ENCODE measurements at regions not wholly inside any gene's neighbourhood (a gene's known extent, or its start where the extent isn't known, plus 50 kb on each side); places are given as distances from the start of the nearest gene placed in this dataset.

DNA sequence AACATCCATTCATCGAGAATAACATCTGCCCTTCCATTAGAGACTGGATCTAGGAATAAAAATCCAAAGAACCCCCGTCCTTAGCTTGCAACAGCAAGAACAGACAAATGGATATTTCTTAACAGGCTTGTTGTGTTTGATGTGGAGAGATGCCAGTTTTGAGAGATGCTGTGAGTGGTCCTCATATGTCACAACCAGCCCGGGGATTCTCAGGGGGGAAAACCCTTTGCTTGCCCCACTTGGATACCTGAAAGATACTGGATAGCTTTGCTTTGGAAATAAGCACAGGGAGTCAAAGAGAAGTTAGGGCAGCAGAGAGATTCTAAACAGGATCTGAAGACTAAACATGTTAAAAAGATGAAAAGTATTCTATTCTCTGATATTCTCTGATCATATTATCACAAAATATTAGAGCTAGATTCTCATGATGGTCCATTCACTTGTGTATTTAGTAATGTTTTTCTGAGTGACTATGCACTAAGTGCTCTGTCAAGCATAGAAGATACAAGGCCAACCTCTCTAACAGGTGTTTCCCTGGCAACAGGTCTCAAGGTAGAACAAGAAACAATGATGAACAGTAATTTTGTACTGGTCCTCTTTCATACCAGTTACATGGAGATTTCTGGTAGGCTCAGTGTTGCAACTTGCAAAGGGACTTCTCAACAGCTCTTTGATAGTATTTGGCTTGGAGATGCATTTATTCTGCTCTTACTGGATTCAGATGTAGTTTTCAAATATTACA lies 348.2 kb downstream of the MYCN start:
- no peaks in the 10 kb centered on the region for H3K36me3 ChIP-seq (ENCODE audit: control insufficient read depth in 4 of 4, insufficient read depth in 3 of 4, low read depth in 1 of 4, low read length in 3 of 4)
- no peak overlapping the region for H3K4me3 ChIP-seq (ENCODE audit: low read depth in 1 of 3, low read length in 3 of 3)
- no peaks in the 10 kb centered on the region for H3K4me1 ChIP-seq (ENCODE audit: control insufficient read depth in 4 of 4, insufficient read depth in 4 of 4, low read length in 3 of 4)
- no peaks in the 10 kb centered on the region for H3K9me3 ChIP-seq (ENCODE audit: control insufficient read depth in 4 of 4, low read length in 3 of 4)
- H3K27ac ChIP-seq (ENCODE audit: low read depth in 1 of 2, low read length in 2 of 2): no peak overlapping the region
- H3K9ac ChIP-seq (ENCODE audit: low read depth in 1 of 2, low read length in 2 of 2): no peak overlapping the region
- DNase-seq (ENCODE audit: low spot score): no peak
- no peaks in the 10 kb centered on the region for H3K27me3 ChIP-seq (ENCODE audit: control insufficient read depth in 4 of 4, insufficient read depth in 4 of 4, low read length in 3 of 4)
- 80% methylated on average over 3 of the region's 3 CpGs for WGBS
- no peak for TF ChIP-seq FOXA2 (IDR thresholded peaks at IDR 0.05)
- TF ChIP-seq NR2F2 (IDR thresholded peaks at IDR 0.05): no peak
- no peak for TF ChIP-seq EGR1 (IDR thresholded peaks at IDR 0.05; ENCODE audit: low read depth in 2 of 2)
- TF ChIP-seq FOXA1 (IDR thresholded peaks at IDR 0.05): no peak
- TF ChIP-seq YY1 (IDR thresholded peaks at IDR 0.05): no peak
- TF ChIP-seq, protein P1, sequence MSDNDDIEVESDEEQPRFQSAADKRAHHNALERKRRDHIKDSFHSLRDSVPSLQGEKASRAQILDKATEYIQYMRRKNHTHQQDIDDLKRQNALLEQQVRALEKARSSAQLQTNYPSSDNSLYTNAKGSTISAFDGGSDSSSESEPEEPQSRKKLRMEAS (IDR thresholded peaks at IDR 0.05): no peak
- TF ChIP-seq TAF1 (conservative IDR thresholded peaks at IDR 0.05): no peak

DNA sequence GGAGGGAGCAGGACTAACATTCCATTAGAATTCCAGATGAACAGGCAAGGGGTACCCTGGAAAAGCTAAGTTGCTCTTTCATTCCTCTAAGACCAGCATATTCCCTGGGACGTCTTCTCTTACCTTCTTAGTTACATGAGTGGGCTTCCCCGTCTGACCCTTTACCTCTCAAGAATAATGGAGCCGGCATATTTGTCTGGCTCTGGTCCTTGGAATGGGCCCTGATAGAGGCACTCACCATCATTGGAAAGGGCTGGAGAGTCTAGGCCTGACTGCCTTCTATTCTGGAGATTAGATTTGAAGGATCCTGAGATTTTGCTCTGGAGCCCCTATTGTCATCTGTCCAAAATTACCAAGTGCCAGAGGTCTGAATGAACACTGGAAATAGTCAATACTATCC lies 347.5 kb downstream of the MYCN start:
- Histone ChIP-seq H3K9ac (ENCODE audit: low read depth in 1 of 2, low read length in 2 of 2) (no peak overlapping the region), H3K36me3 (ENCODE audit: control insufficient read depth in 4 of 4, insufficient read depth in 3 of 4, low read depth in 1 of 4, low read length in 3 of 4) (no peaks in the 10 kb centered on the region), H3K4me1 (ENCODE audit: control insufficient read depth in 4 of 4, insufficient read depth in 4 of 4, low read length in 3 of 4) (no peaks in the 10 kb centered on the region), H3K27ac (ENCODE audit: low read depth in 1 of 2, low read length in 2 of 2) (no peak overlapping the region), H3K27me3 (ENCODE audit: control insufficient read depth in 4 of 4, insufficient read depth in 4 of 4, low read length in 3 of 4) (no peaks in the 10 kb centered on the region), H3K9me3 (ENCODE audit: control insufficient read depth in 4 of 4, low read length in 3 of 4) (no peaks in the 10 kb centered on the region), H3K4me3 (ENCODE audit: low read depth in 1 of 3, low read length in 3 of 3) (no peak overlapping the region)
- TF ChIP-seq TAF1 (conservative IDR thresholded peaks at IDR 0.05): no peak
- WGBS: 91% methylated on average over 3 of the region's 3 CpGs
- DNase-seq (ENCODE audit: low spot score): no peak

DNA sequence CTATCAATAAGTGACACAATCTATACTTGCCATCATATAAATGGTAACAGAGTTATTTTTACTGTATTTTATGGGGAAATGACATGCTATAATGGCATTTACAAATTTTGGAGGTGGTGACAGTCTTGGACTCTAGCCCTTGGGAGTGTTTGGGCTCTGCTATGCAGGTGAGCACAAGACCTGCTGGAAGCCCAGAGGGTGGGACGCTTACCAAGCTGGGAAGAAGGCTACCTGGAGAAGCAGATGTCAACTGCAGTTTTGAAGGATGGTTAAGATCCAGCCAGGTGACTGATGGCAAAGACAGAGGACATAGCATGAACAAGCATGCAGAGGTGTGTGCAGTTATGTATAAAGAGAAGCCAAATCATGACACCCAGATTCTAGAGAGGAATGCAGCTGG lies 346.9 kb downstream of the MYCN start:
- Histone ChIP-seq H3K27ac (ENCODE audit: low read depth in 1 of 2, low read length in 2 of 2) (no peak overlapping the region), H3K9me3 (ENCODE audit: control insufficient read depth in 4 of 4, low read length in 3 of 4) (no peaks in the 10 kb centered on the region), H3K36me3 (ENCODE audit: control insufficient read depth in 4 of 4, insufficient read depth in 3 of 4, low read depth in 1 of 4, low read length in 3 of 4) (no peaks in the 10 kb centered on the region), H3K27me3 (ENCODE audit: control insufficient read depth in 4 of 4, insufficient read depth in 4 of 4, low read length in 3 of 4) (no peaks in the 10 kb centered on the region), H3K4me1 (ENCODE audit: control insufficient read depth in 4 of 4, insufficient read depth in 4 of 4, low read length in 3 of 4) (no peaks in the 10 kb centered on the region), H3K4me3 (ENCODE audit: low read depth in 1 of 3, low read length in 3 of 3) (no peak overlapping the region), H3K9ac (ENCODE audit: low read depth in 1 of 2, low read length in 2 of 2) (no peak overlapping the region)
- DNase-seq (ENCODE audit: low spot score): no peak
- TF ChIP-seq HNF4A (conservative IDR thresholded peaks at IDR 0.05) (no peak), JUND (IDR thresholded peaks at IDR 0.05) (no peak), GABPA (IDR thresholded peaks at IDR 0.05 in 1 of 2, conservative IDR thresholded peaks at IDR 0.05 in 1 of 2) (no peak), RXRA (IDR thresholded peaks at IDR 0.05) (no peak), FOXA1 (IDR thresholded peaks at IDR 0.05) (no peak), FOXA2 (IDR thresholded peaks at IDR 0.05) (no peak), NR2F2 (IDR thresholded peaks at IDR 0.05) (no peak), TAF1 (conservative IDR thresholded peaks at IDR 0.05) (no peak), EGR1 (IDR thresholded peaks at IDR 0.05; ENCODE audit: low read depth in 2 of 2) (no peak), SP1 (IDR thresholded peaks at IDR 0.05) (no peak), HNF4G (IDR thresholded peaks at IDR 0.05) (no peak), YY1 (IDR thresholded peaks at IDR 0.05) (no peak), RAD21 (IDR thresholded peaks at IDR 0.05) (no peak)
- TF ChIP-seq, protein P2, sequence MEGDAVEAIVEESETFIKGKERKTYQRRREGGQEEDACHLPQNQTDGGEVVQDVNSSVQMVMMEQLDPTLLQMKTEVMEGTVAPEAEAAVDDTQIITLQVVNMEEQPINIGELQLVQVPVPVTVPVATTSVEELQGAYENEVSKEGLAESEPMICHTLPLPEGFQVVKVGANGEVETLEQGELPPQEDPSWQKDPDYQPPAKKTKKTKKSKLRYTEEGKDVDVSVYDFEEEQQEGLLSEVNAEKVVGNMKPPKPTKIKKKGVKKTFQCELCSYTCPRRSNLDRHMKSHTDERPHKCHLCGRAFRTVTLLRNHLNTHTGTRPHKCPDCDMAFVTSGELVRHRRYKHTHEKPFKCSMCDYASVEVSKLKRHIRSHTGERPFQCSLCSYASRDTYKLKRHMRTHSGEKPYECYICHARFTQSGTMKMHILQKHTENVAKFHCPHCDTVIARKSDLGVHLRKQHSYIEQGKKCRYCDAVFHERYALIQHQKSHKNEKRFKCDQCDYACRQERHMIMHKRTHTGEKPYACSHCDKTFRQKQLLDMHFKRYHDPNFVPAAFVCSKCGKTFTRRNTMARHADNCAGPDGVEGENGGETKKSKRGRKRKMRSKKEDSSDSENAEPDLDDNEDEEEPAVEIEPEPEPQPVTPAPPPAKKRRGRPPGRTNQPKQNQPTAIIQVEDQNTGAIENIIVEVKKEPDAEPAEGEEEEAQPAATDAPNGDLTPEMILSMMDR (IDR thresholded peaks at IDR 0.05; ENCODE audit: low read depth, low read length, missing input control): no peak
- TF ChIP-seq, protein P3, sequence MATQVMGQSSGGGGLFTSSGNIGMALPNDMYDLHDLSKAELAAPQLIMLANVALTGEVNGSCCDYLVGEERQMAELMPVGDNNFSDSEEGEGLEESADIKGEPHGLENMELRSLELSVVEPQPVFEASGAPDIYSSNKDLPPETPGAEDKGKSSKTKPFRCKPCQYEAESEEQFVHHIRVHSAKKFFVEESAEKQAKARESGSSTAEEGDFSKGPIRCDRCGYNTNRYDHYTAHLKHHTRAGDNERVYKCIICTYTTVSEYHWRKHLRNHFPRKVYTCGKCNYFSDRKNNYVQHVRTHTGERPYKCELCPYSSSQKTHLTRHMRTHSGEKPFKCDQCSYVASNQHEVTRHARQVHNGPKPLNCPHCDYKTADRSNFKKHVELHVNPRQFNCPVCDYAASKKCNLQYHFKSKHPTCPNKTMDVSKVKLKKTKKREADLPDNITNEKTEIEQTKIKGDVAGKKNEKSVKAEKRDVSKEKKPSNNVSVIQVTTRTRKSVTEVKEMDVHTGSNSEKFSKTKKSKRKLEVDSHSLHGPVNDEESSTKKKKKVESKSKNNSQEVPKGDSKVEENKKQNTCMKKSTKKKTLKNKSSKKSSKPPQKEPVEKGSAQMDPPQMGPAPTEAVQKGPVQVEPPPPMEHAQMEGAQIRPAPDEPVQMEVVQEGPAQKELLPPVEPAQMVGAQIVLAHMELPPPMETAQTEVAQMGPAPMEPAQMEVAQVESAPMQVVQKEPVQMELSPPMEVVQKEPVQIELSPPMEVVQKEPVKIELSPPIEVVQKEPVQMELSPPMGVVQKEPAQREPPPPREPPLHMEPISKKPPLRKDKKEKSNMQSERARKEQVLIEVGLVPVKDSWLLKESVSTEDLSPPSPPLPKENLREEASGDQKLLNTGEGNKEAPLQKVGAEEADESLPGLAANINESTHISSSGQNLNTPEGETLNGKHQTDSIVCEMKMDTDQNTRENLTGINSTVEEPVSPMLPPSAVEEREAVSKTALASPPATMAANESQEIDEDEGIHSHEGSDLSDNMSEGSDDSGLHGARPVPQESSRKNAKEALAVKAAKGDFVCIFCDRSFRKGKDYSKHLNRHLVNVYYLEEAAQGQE (IDR thresholded peaks at IDR 0.05): no peak
- TF ChIP-seq, protein P4, sequence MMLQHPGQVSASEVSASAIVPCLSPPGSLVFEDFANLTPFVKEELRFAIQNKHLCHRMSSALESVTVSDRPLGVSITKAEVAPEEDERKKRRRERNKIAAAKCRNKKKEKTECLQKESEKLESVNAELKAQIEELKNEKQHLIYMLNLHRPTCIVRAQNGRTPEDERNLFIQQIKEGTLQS (IDR thresholded peaks at IDR 0.05): no peak
- TF ChIP-seq, protein P5, sequence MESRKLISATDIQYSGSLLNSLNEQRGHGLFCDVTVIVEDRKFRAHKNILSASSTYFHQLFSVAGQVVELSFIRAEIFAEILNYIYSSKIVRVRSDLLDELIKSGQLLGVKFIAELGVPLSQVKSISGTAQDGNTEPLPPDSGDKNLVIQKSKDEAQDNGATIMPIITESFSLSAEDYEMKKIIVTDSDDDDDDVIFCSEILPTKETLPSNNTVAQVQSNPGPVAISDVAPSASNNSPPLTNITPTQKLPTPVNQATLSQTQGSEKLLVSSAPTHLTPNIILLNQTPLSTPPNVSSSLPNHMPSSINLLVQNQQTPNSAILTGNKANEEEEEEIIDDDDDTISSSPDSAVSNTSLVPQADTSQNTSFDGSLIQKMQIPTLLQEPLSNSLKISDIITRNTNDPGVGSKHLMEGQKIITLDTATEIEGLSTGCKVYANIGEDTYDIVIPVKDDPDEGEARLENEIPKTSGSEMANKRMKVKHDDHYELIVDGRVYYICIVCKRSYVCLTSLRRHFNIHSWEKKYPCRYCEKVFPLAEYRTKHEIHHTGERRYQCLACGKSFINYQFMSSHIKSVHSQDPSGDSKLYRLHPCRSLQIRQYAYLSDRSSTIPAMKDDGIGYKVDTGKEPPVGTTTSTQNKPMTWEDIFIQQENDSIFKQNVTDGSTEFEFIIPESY (IDR thresholded peaks at IDR 0.05): no peak
- TF ChIP-seq, protein P1 (IDR thresholded peaks at IDR 0.05): no peak
- WGBS: 90% methylated on average over 1 of the region's 1 CpG
